Nephron (organoid): ENCODE measurements at regions not wholly inside any gene's neighbourhood (a gene's known extent, or its start where the extent isn't known, plus 50 kb on each side); places are given as distances from the start of the nearest gene placed in this dataset.

ENCODE experiments used
- H3K27ac Mint-ChIP-seq, 3 experiments: 2 replicates each; pipeline ENCODE4 v1.8.0; 2020; ENCODE audit warnings: mixed read lengths in 3 of 3, mild to moderate bottlenecking in 2 of 3, moderate library complexity in 1 of 3
- H3K27me3 Mint-ChIP-seq: 2 replicates; pipeline ENCODE4 v1.8.0; 2021; ENCODE audit warnings: low read depth, mild to moderate bottlenecking, moderate library complexity, mixed read lengths
- H3K36me3 Mint-ChIP-seq: 2 replicates; pipeline ENCODE4 v1.8.0; 2020; ENCODE audit warnings: low read depth, mixed read lengths
- H3K4me1 Mint-ChIP-seq: 2 replicates; pipeline ENCODE4 v1.8.0; 2020; ENCODE audit warnings: mixed read lengths
- H3K4me3 Mint-ChIP-seq, 3 experiments: 2 replicates each; pipeline ENCODE4 v1.8.0; 2020; ENCODE audit warnings: mild to moderate bottlenecking in 3 of 3, mixed read lengths in 3 of 3, moderate library complexity in 2 of 3
- H3K9me3 Mint-ChIP-seq: 2 replicates; pipeline ENCODE4 v1.8.0; 2020; ENCODE audit warnings: mixed read lengths
- CTCF ChIP-seq, 3 experiments: fragments of 200-600 bp; sonication (generic); IDR thresholded peaks; one replicate each; pipeline ENCODE4 v1.5.0; 2021; ENCODE audit warnings: antibody characterized with exemption in 3 of 3; ENCODE audit not compliant: unreplicated experiment in 3 of 3

DNA sequence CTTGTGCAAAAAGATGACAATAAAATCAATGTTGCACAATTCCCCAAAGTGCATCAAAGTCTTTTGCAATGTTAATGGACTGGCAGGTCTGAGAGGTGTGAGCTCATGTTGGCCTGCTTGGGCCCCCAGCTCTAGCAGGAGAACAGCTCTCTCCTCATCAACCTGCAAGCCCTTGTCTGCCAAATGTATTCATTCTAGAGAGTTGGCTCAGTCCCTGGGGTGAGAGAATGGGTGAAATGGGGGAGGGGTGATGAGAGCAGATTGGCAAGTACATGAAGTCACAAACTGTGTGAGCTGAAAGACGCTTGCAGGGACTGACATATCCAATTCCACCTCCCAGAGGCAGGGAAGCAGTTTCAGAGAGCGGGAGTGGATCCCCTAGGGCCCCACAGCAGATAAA, 465.1 kb upstream of the ZNF507 start:
- Mint-ChIP-seq H3K9me3 (no peaks in the 10 kb centered on the region), H3K27me3 (peaks cover 3% of the 10 kb centered on the region), H3K4me3 (no peak overlapping the region), H3K27ac (peak overlapping the region in 1 of 3 experiments; percentile 30), H3K4me1 (peaks cover 19% of the 10 kb centered on the region), H3K36me3 (no peaks in the 10 kb centered on the region)
- TF ChIP-seq CTCF (IDR thresholded peaks at IDR 0.05; ENCODE audit: unreplicated experiment in 3 of 3): no peak

GRCh38 chr19:31881988-31882387, 463.4 kb upstream of the ZNF507 start:
- Mint-ChIP-seq H3K27ac (peak overlapping the region in 1 of 3 experiments; percentile 30), H3K4me1 (peaks cover 36% of the 10 kb centered on the region), H3K4me3 (no peak overlapping the region), H3K36me3 (no peaks in the 10 kb centered on the region), H3K27me3 (peaks cover 3% of the 10 kb centered on the region), H3K9me3 (no peaks in the 10 kb centered on the region)
- TF ChIP-seq CTCF (IDR thresholded peaks at IDR 0.05; ENCODE audit: unreplicated experiment in 3 of 3): no peak

- peaks cover 43% of the 10 kb centered on the region for H3K4me1 Mint-ChIP-seq
- no peaks in the 10 kb centered on the region for H3K36me3 Mint-ChIP-seq
- H3K27me3 Mint-ChIP-seq: peaks cover 3% of the 10 kb centered on the region
- H3K9me3 Mint-ChIP-seq: no peaks in the 10 kb centered on the region
- no peak overlapping the region for H3K4me3 Mint-ChIP-seq
- H3K27ac Mint-ChIP-seq: peak overlapping the region in 1 of 3 experiments; percentile 26
- no peak for TF ChIP-seq CTCF (IDR thresholded peaks at IDR 0.05; ENCODE audit: unreplicated experiment in 3 of 3)
Observed at GRCh38 chr19:31882709-31883108, 462.7 kb upstream of the ZNF507 start.

DNA sequence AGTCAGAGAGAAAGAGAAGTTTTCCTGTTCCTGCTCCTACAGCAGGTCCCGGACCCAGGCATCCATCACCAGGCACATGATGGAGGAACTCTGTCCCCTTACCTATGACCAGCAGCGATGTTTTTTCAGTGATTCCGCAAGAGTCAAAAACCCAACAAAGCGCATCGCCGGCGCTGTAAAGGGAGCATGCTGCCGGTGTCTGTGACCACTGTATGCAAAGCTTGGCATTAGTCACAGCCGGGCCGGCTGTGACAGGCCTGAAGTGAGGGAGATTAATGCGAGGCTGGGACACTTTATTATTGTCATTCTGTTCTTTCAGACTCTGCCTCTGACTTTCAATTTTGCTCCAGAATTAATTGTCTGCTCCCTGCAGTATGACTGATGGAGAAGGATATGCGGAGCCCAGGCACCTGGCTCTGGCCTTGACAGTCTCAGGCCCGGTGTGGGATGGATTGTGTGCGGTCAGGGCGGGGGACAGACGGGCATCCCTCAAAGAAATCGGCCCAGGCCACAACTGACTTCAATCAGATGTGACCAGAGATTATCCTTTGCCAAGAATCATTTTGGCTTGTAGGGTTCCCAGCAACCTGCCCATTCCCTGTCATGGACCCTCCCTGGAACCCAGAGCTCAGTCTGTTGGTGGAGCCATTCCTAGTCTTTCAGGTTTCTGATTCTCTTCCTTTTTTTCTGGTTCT, 462.0 kb upstream of the ZNF507 start:
- H3K27me3 Mint-ChIP-seq: peaks cover 3% of the 10 kb centered on the region
- no peaks in the 10 kb centered on the region for H3K36me3 Mint-ChIP-seq
- no peak overlapping the region for H3K4me3 Mint-ChIP-seq
- H3K9me3 Mint-ChIP-seq: no peaks in the 10 kb centered on the region
- no peak for TF ChIP-seq CTCF (IDR thresholded peaks at IDR 0.05; ENCODE audit: unreplicated experiment in 3 of 3)
- peaks cover 43% of the 10 kb centered on the region for H3K4me1 Mint-ChIP-seq
- peak overlapping the region; percentile 34 to 71 (median 68) for H3K27ac Mint-ChIP-seq

GRCh38 chr19:31885280-31885853, 460.0 kb upstream of the ZNF507 start:
- no peaks in the 10 kb centered on the region for H3K9me3 Mint-ChIP-seq
- peaks cover 7% of the 10 kb centered on the region for H3K27me3 Mint-ChIP-seq
- H3K27ac Mint-ChIP-seq: peak overlapping the region; percentile 68 to 71 (median 69)
- no peak for TF ChIP-seq CTCF (IDR thresholded peaks at IDR 0.05; ENCODE audit: unreplicated experiment in 3 of 3)
- peak overlapping the region in 1 of 3 experiments; percentile 4 for H3K4me3 Mint-ChIP-seq
- peaks cover 48% of the 10 kb centered on the region for H3K4me1 Mint-ChIP-seq
- H3K36me3 Mint-ChIP-seq: no peaks in the 10 kb centered on the region

DNA sequence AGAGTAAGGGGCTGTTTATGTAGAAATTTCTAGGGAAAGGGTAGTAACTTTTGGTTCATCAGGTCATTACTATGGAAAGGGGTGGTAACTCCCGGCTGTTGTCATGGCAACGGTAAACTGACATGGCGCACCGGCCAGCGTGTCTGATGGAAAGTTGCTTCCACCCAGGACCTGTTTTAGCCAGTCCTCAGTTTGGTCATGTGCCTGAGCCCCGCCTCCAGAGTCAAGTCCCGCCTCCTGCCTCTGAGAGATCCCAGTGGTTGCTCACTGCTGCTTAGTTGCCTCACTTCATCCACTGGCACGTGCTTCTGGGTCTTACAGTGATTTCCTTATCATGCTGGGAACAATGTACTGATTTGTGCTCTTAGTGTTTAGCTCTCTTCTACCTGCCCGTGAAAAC, 455.2 kb upstream of the ZNF507 start:
- H3K4me3 Mint-ChIP-seq: no peak overlapping the region
- peaks cover 45% of the 10 kb centered on the region for H3K4me1 Mint-ChIP-seq
- no peak for TF ChIP-seq CTCF (IDR thresholded peaks at IDR 0.05; ENCODE audit: unreplicated experiment in 3 of 3)

More for the DNA sequence above, 455.2 kb upstream of the ZNF507 start:
- peak overlapping the region in 2 of 3 experiments; percentile 64 to 72 for H3K27ac Mint-ChIP-seq
- H3K27me3 Mint-ChIP-seq: peaks cover 9% of the 10 kb centered on the region
- peaks cover 3% of the 10 kb centered on the region for H3K9me3 Mint-ChIP-seq
- H3K36me3 Mint-ChIP-seq: no peaks in the 10 kb centered on the region
